Esophagus squamous epithelium (tissue), 5 donors: ENCODE measurements at regions not wholly inside any gene's neighbourhood (a gene's known extent, or its start where the extent isn't known, plus 50 kb on each side); places are given as distances from the start of the nearest gene placed in this dataset.

Experiments
- DNase-seq: peaks from one replicate; lab custom pipeline; 2025; lab: John Stamatoyannopoulos, UW
- H3K27ac ChIP-seq, 4 donors: fragments of 200-600 bp; sonication (generic); one replicate each; pipeline ENCODE4 v1.5.1; 2016 to 2019; ENCODE audit warnings: mild to moderate bottlenecking in 1 of 4
- H3K27me3 ChIP-seq, 4 donors: fragments of 200-600 bp; sonication (generic); 1 replicate in 3 of 4; 2 replicates in 1 of 4; pipeline versions ENCODE4 v1.5.1 to v1.6.0; 2017 to 2021; ENCODE audit warnings: antibody characterized with exemption in 1 of 4
- H3K36me3 ChIP-seq, 3 donors: fragments of 200-600 bp; sonication (generic); one replicate each; pipeline ENCODE4 v1.5.1; 2016 to 2019
- H3K4me1 ChIP-seq, 3 donors: fragments of 200-600 bp; sonication (generic); one replicate each; pipeline ENCODE4 v1.5.1; 2017 to 2019
- H3K4me3 ChIP-seq, 4 donors: fragments of 200-600 bp; sonication (generic); 1 replicate in 3 of 4; 2 replicates in 1 of 4; pipeline ENCODE4 v1.5.1; 2016 to 2019; ENCODE audit warnings: mild to moderate bottlenecking in 2 of 4, moderate library complexity in 1 of 4
- H3K9me3 ChIP-seq, 3 donors: fragments of 200-600 bp; sonication (generic); one replicate each; pipeline ENCODE4 v1.5.1; 2016 to 2019
- CTCF ChIP-seq, 6 experiments: fragments of 450-650 bp in 4 of 6; fragments of 200-600 bp in 2 of 6; sonication (generic) in 2 of 6; IDR thresholded peaks; one replicate each; pipeline ENCODE4 v1.5.1; 2016 to 2019; ENCODE audit warnings: antibody characterized with exemption in 6 of 6, mild to moderate bottlenecking in 4 of 6, moderate library complexity in 4 of 6
- POLR2A ChIP-seq, 4 donors: fragments of 450-650 bp; IDR thresholded peaks; one replicate each; pipeline ENCODE4 v1.6.1; 2017; ENCODE audit warnings: antibody characterized with exemption in 4 of 4, mild to moderate bottlenecking in 4 of 4, moderate library complexity in 3 of 4
- WGBS, 2 donors: methylation state at CpG; one replicate each; pipeline ENCODE4 v1.1.5; 2018; 5-methylcytosine and 5-hydroxymethylcytosine counted together
- intact Hi-C: fragments of 100-400 bp; cut with DNase I; formaldehyde crosslinking; loops from one replicate; pipeline ENCODE4 v1.15.0; 2022
- donor health status: DM: yes; HTN: yes; CAD: no.

- no peaks in the 10 kb centered on the region for H3K4me1 ChIP-seq
- no peaks in the 10 kb centered on the region for H3K9me3 ChIP-seq
- no peak for DNase-seq
- H3K36me3 ChIP-seq = no peaks in the 10 kb centered on the region
- WGBS, 2 donors = 97% methylated on average over 6 of the region's 6 CpGs; no CpG with 5 or more reads in 1 of the 2 donors
- no peaks in the 10 kb centered on the region for H3K27me3 ChIP-seq
- no peak overlapping the region for H3K27ac ChIP-seq
- no peak overlapping the region for H3K4me3 ChIP-seq
- intact Hi-C loops = no loop called here
- no peak for TF ChIP-seq POLR2A (IDR thresholded peaks at IDR 0.05)
- no peak for TF ChIP-seq CTCF (IDR thresholded peaks at IDR 0.05)
Measured at GRCh38 chr9:81202292-81202691, 487.1 kb downstream of the TLE1 start.

- no peaks in the 10 kb centered on the region for H3K9me3 ChIP-seq
- no peak for TF ChIP-seq CTCF (IDR thresholded peaks at IDR 0.05)
- no peak for TF ChIP-seq POLR2A (IDR thresholded peaks at IDR 0.05)
- intact Hi-C loops = no loop called here
- no peak overlapping the region for H3K4me3 ChIP-seq
- WGBS, 2 donors = 62 to 80% methylated on average over 4 of the region's 4 CpGs
- no peak for DNase-seq
- no peaks in the 10 kb centered on the region for H3K27me3 ChIP-seq
- H3K4me1 ChIP-seq = no peaks in the 10 kb centered on the region
- H3K36me3 ChIP-seq = no peaks in the 10 kb centered on the region
- no peak overlapping the region for H3K27ac ChIP-seq
Measured at GRCh38 chr9:81195206-81195605, 494.1 kb downstream of the TLE1 start.

GRCh38 chr9:81193362-81194339 is 495.7 kb downstream of the TLE1 start:
- 0 to 43% methylated on average over 1 of the region's 1 CpG for WGBS, 2 donors
- H3K27me3 ChIP-seq = no peaks in the 10 kb centered on the region
- H3K36me3 ChIP-seq = no peaks in the 10 kb centered on the region
- H3K4me1 ChIP-seq = no peaks in the 10 kb centered on the region
- H3K9me3 ChIP-seq = no peaks in the 10 kb centered on the region
- TF ChIP-seq CTCF (IDR thresholded peaks at IDR 0.05) (no peak), POLR2A (IDR thresholded peaks at IDR 0.05) (no peak)
- H3K27ac ChIP-seq = no peak overlapping the region
- DNase-seq = no peak
- H3K4me3 ChIP-seq = no peak overlapping the region
- intact Hi-C loops = no loop called here

GRCh38 chr9:81191222-81191621 is 498.1 kb downstream of the TLE1 start:
- Histone ChIP-seq H3K27me3 (no peaks in the 10 kb centered on the region), H3K4me3 (no peak overlapping the region), H3K27ac (no peak overlapping the region), H3K36me3 (no peaks in the 10 kb centered on the region), H3K9me3 (no peaks in the 10 kb centered on the region), H3K4me1 (no peaks in the 10 kb centered on the region)
- WGBS, 2 donors = 60 to 82% methylated on average over 2 of the region's 2 CpGs
- intact Hi-C loops = no loop called here
- DNase-seq = no peak
- TF ChIP-seq POLR2A (IDR thresholded peaks at IDR 0.05) (no peak), CTCF (IDR thresholded peaks at IDR 0.05) (no peak)

- H3K36me3 ChIP-seq = no peaks in the 10 kb centered on the region
- H3K27ac ChIP-seq = no peak overlapping the region
- intact Hi-C loops = no loop called here
- 73 to 89% methylated on average over 1 of the region's 1 CpG for WGBS, 2 donors
- no peak for DNase-seq
- no peaks in the 10 kb centered on the region for H3K27me3 ChIP-seq
- no peak for TF ChIP-seq CTCF (IDR thresholded peaks at IDR 0.05)
- TF ChIP-seq POLR2A (IDR thresholded peaks at IDR 0.05) = no peak
- no peaks in the 10 kb centered on the region for H3K9me3 ChIP-seq
- no peak overlapping the region for H3K4me3 ChIP-seq
- no peaks in the 10 kb centered on the region for H3K4me1 ChIP-seq
Measured at GRCh38 chr9:81190659-81191058, 498.7 kb downstream of the TLE1 start.
